ENCODE measurements at regions not wholly inside any gene's neighbourhood (a gene's known extent, or its start where the extent isn't known, plus 50 kb on each side); places are given as distances from the start of the nearest gene placed in this dataset.

DNA sequence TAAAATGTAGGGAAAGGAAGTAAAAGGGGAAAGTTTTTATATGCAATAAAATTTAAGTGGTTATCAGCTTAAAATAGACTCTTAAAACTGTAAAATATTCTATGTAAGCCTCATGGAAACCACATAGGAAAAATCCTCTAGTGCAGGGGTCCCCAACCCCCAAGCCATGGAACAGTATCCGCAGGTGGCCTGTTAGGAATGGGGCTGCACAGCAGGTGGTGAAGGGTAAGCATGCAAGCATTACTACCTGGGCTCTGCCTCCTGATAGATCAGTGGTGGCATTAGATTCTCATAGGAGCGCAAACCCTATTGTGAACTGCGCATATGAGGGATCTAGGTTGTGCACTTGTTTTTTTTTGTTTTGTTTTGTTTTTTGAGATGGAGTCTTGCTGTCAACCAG is 1409.3 kb upstream of the CDH2 start:
- H4K20me1 ChIP-seq (ENCODE audit: insufficient read depth, low read length): no peaks in the 10 kb centered on the region
- no peak for DNase-seq (ENCODE audit: low spot score)
- H3K4me1 ChIP-seq (ENCODE audit: insufficient read depth, low read length): no peaks in the 10 kb centered on the region
- H3K27ac ChIP-seq (ENCODE audit: extremely low read length, insufficient read depth, low read length): no peak overlapping the region
- BruUV-seq (replicated peaks): no TSS peak
- no peak for FAIRE-seq
- WGBS (ENCODE audit: low lambda C conversion rate): 25% methylated on average over 2 of the region's 3 CpGs
- ChIA-PET POLR2A (no interaction called here), CTCF (ENCODE audit: low intra/inter-chr PET ratio, low total read pairs) (no interaction called here)
- H3K4me2 ChIP-seq (ENCODE audit: low read depth, low read length): no peak overlapping the region
- no peak overlapping the region for H3K9ac ChIP-seq (ENCODE audit: insufficient read depth, low read depth, low read length)
- no peaks in the 10 kb centered on the region for H3K9me3 ChIP-seq (ENCODE audit: low read length)
- H2AFZ ChIP-seq (ENCODE audit: low read length): no peak overlapping the region
- in situ Hi-C loops (cut with HindIII; ENCODE audit: extremely low pct_ligation_motif_present, low pct_unique_long_range_greater_than_20kb) (no loop called here), intact Hi-C loops (cut with micrococcal nuclease; ENCODE audit: unreplicated experiment) (no loop called here)
- H3K36me3 ChIP-seq (replicated peaks in 1 of 2; ENCODE audit: control insufficient read depth in 1 of 2, insufficient read depth in 2 of 2, low read length in 2 of 2): no peaks in the 10 kb centered on the region
- no peak overlapping the region for H3K4me3 ChIP-seq (replicated peaks in 1 of 3; ENCODE audit: insufficient read depth in 1 of 3, low read depth in 2 of 3, low read length in 3 of 3)
- no peaks in the 10 kb centered on the region for H3K27me3 ChIP-seq (ENCODE audit: control insufficient read depth in 1 of 2, insufficient read depth in 2 of 2, low read length in 2 of 2)
- H3K79me2 ChIP-seq (ENCODE audit: insufficient read depth, low read length): no peaks in the 10 kb centered on the region
- no peak for ATAC-seq
- TF ChIP-seq ZNF614 (CRISPR knock-in tag; IDR thresholded peaks at IDR 0.05; ENCODE audit: borderline replicate concordance) (no peak), SALL2 (CRISPR knock-in tag; IDR thresholded peaks at IDR 0.05) (no peak), MAF1 (CRISPR knock-in tag; IDR thresholded peaks at IDR 0.05; ENCODE audit: borderline replicate concordance) (no peak), THYN1 (CRISPR knock-in tag; IDR thresholded peaks at IDR 0.05; ENCODE audit: borderline replicate concordance, low read depth) (no peak), ZFP36L2 (CRISPR knock-in tag; IDR thresholded peaks at IDR 0.05) (no peak)
- TF ChIP-seq, protein P1, sequence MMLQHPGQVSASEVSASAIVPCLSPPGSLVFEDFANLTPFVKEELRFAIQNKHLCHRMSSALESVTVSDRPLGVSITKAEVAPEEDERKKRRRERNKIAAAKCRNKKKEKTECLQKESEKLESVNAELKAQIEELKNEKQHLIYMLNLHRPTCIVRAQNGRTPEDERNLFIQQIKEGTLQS (CRISPR knock-in tag; IDR thresholded peaks at IDR 0.05): no peak
- TF ChIP-seq, protein P2, sequence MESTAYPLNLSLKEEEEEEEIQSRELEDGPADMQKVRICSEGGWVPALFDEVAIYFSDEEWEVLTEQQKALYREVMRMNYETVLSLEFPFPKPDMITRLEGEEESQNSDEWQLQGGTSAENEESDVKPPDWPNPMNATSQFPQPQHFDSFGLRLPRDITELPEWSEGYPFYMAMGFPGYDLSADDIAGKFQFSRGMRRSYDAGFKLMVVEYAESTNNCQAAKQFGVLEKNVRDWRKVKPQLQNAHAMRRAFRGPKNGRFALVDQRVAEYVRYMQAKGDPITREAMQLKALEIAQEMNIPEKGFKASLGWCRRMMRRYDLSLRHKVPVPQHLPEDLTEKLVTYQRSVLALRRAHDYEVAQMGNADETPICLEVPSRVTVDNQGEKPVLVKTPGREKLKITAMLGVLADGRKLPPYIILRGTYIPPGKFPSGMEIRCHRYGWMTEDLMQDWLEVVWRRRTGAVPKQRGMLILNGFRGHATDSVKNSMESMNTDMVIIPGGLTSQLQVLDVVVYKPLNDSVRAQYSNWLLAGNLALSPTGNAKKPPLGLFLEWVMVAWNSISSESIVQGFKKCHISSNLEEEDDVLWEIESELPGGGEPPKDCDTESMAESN (CRISPR knock-in tag; conservative IDR thresholded peaks at IDR 0.05): no peak

DNA sequence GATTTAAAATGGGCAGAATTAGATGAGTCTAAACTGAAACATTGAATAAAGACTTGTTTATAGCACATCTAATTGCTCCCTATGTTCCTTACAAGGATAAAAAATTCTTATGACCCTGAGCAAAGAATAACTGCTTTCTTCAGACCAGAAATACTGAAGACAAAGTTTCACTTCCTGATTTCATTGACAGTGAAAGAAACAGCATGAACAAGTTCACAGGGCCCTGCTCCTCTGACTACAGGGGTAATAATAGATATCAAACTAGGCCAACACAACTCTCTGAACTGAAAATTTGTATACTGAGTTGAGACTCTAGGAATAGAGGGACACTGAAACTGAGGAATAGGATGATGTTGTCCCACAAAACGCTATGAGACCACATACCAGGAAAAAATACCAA is 1383.3 kb upstream of the CDH2 start:
- CTCF ChIA-PET (ENCODE audit: low intra/inter-chr PET ratio, low total read pairs): no interaction called here
- POLR2A ChIA-PET: no interaction called here
- H3K79me2 ChIP-seq (ENCODE audit: insufficient read depth, low read length): no peaks in the 10 kb centered on the region
- H3K9me3 ChIP-seq (ENCODE audit: low read length): no peaks in the 10 kb centered on the region
- no peaks in the 10 kb centered on the region for H3K27me3 ChIP-seq (ENCODE audit: control insufficient read depth in 1 of 2, insufficient read depth in 2 of 2, low read length in 2 of 2)
- TF ChIP-seq, protein P3, sequence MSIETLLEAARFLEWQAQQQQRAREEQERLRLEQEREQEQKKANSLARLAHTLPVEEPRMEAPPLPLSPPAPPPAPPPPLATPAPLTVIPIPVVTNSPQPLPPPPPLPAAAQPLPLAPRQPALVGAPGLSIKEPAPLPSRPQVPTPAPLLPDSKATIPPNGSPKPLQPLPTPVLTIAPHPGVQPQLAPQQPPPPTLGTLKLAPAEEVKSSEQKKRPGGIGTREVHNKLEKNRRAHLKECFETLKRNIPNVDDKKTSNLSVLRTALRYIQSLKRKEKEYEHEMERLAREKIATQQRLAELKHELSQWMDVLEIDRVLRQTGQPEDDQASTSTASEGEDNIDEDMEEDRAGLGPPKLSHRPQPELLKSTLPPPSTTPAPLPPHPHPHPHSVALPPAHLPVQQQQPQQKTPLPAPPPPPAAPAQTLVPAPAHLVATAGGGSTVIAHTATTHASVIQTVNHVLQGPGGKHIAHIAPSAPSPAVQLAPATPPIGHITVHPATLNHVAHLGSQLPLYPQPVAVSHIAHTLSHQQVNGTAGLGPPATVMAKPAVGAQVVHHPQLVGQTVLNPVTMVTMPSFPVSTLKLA (IDR thresholded peaks at IDR 0.05): no peak
- TF ChIP-seq KLF9 (CRISPR knock-in tag; IDR thresholded peaks at IDR 0.05; ENCODE audit: low read depth) (no peak), ZNF383 (CRISPR knock-in tag; IDR thresholded peaks at IDR 0.05; ENCODE audit: borderline replicate concordance) (no peak), MEF2D (CRISPR knock-in tag; IDR thresholded peaks at IDR 0.05) (no peak), FOSL2 (CRISPR knock-in tag; IDR thresholded peaks at IDR 0.05) (no peak), ZNF790 (CRISPR knock-in tag; IDR thresholded peaks at IDR 0.05; ENCODE audit: borderline replicate concordance) (no peak)
- no peaks in the 10 kb centered on the region for H3K4me1 ChIP-seq (ENCODE audit: insufficient read depth, low read length)
- in situ Hi-C loops (cut with HindIII; ENCODE audit: extremely low pct_ligation_motif_present, low pct_unique_long_range_greater_than_20kb) (no loop called here), intact Hi-C loops (cut with micrococcal nuclease; ENCODE audit: unreplicated experiment) (no loop called here)
- H3K4me2 ChIP-seq (ENCODE audit: low read depth, low read length): no peak overlapping the region
- no peak overlapping the region for H3K4me3 ChIP-seq (replicated peaks in 1 of 3; ENCODE audit: insufficient read depth in 1 of 3, low read depth in 2 of 3, low read length in 3 of 3)
- no peaks in the 10 kb centered on the region for H3K36me3 ChIP-seq (replicated peaks in 1 of 2; ENCODE audit: control insufficient read depth in 1 of 2, insufficient read depth in 2 of 2, low read length in 2 of 2)
- BruUV-seq (replicated peaks): no TSS peak
- no peak overlapping the region for H3K27ac ChIP-seq (ENCODE audit: extremely low read length, insufficient read depth, low read length)
- H3K9ac ChIP-seq (ENCODE audit: insufficient read depth, low read depth, low read length): no peak overlapping the region
- H4K20me1 ChIP-seq (ENCODE audit: insufficient read depth, low read length): no peaks in the 10 kb centered on the region
- DNase-seq (ENCODE audit: low spot score) (no peak), FAIRE-seq (no peak), ATAC-seq (no peak)
- WGBS (ENCODE audit: low lambda C conversion rate): 0% methylated on average over 1 of the region's 1 CpG
- H2AFZ ChIP-seq (ENCODE audit: low read length): no peak overlapping the region
